Mesenchymal stem cell (in vitro differentiated cells and primary cell): ENCODE measurements at regions not wholly inside any gene's neighbourhood (a gene's known extent, or its start where the extent isn't known, plus 50 kb on each side); places are given as distances from the start of the nearest gene placed in this dataset.
"Not testable (repeated sequence)": the region's sequence is repeated elsewhere in the genome, so short reads cannot be mapped to it uniquely, and the experiment has no call there.

Source experiments
- DNase-seq: peaks from one replicate; pipeline ENCODE4 v3.0.0-alpha.2; 2013
- H2AFZ ChIP-seq: one replicate; pipeline ENCODE4 v1.6.1; 2013; ENCODE audit warnings: low read depth, mild to moderate bottlenecking, control low read depth, inconsistent platforms, low read length, moderate library complexity
- H2AK5ac ChIP-seq: 2 replicates; pipeline ENCODE4 v1.6.1; 2013; ENCODE audit warnings: low read length, moderate library complexity, mild to moderate bottlenecking, inconsistent platforms; ENCODE audit not compliant: severe bottlenecking
- H2BK120ac ChIP-seq: one replicate; pipeline ENCODE4 v1.6.1; 2013; ENCODE audit warnings: low read depth, mild to moderate bottlenecking, inconsistent platforms, low read length, moderate library complexity
- H2BK12ac ChIP-seq, 2 experiments: one replicate each; pipeline ENCODE4 v1.6.1; 2013; ENCODE audit warnings: inconsistent platforms in 2 of 2, low read length in 2 of 2, mild to moderate bottlenecking in 2 of 2, moderate library complexity in 2 of 2, control low read depth in 1 of 2
- H2BK15ac ChIP-seq: one replicate; pipeline ENCODE4 v1.6.1; 2013; ENCODE audit warnings: mild to moderate bottlenecking, low read depth, inconsistent platforms; ENCODE audit not compliant: poor library complexity, severe bottlenecking
- H2BK5ac ChIP-seq: 2 replicates; pipeline ENCODE4 v1.6.1; 2013; ENCODE audit warnings: low read depth, mild to moderate bottlenecking, low read length, control low read depth, inconsistent platforms; ENCODE audit not compliant: poor library complexity, severe bottlenecking
- H3K14ac ChIP-seq, 2 experiments: one replicate each; pipeline ENCODE4 v1.6.1; 2013; ENCODE audit warnings: inconsistent platforms in 2 of 2, low read length in 2 of 2, control low read depth in 1 of 2, mild to moderate bottlenecking in 1 of 2, moderate library complexity in 1 of 2
- H3K18ac ChIP-seq, 2 experiments: one replicate each; pipeline ENCODE4 v1.6.1; 2013; ENCODE audit warnings: inconsistent platforms in 2 of 2, low read length in 2 of 2, control low read depth in 1 of 2, low read depth in 1 of 2, mild to moderate bottlenecking in 1 of 2
- H3K23ac ChIP-seq, 2 experiments: one replicate each; pipeline ENCODE4 v1.6.1; 2013; ENCODE audit warnings: inconsistent platforms in 2 of 2, low read length in 2 of 2, mild to moderate bottlenecking in 2 of 2, moderate library complexity in 2 of 2, control low read depth in 1 of 2
- H3K27ac ChIP-seq: 2 replicates; pipeline ENCODE4 v1.5.1; 2013; ENCODE audit warnings: mild to moderate bottlenecking, moderate library complexity, low read length, control low read depth, inconsistent platforms; ENCODE audit not compliant: poor library complexity, severe bottlenecking
- H3K27me3 ChIP-seq, 2 experiments: 2 replicates each; pipeline versions ENCODE4 v1.6.1 to v1.7.0; 2013; ENCODE audit warnings: low read length in 2 of 2, mild to moderate bottlenecking in 2 of 2, moderate library complexity in 2 of 2, control low read depth in 1 of 2, inconsistent platforms in 1 of 2; ENCODE audit not compliant: control insufficient read depth in 1 of 2, insufficient read depth in 1 of 2
- H3K36me3 ChIP-seq, 2 experiments: 2 replicates each; pipeline versions ENCODE4 v1.6.1 to v1.7.0; 2013; ENCODE audit warnings: low read length in 2 of 2, control low read depth in 1 of 2, inconsistent platforms in 1 of 2, low read depth in 1 of 2, mild to moderate bottlenecking in 1 of 2; ENCODE audit not compliant: insufficient read depth in 2 of 2, control insufficient read depth in 1 of 2
- H3K4ac ChIP-seq, 2 experiments: one replicate each; pipeline ENCODE4 v1.6.1; 2013; ENCODE audit warnings: inconsistent platforms in 2 of 2, low read length in 2 of 2, mild to moderate bottlenecking in 2 of 2, moderate library complexity in 2 of 2, control low read depth in 1 of 2, low read depth in 1 of 2
- H3K4me1 ChIP-seq: 2 replicates; pipeline ENCODE4 v1.6.1; 2013; ENCODE audit warnings: low read depth, low read length, control low read depth; ENCODE audit not compliant: control insufficient read depth, insufficient read depth
- H3K4me2 ChIP-seq: 2 replicates; pipeline ENCODE4 v1.6.1; 2013; ENCODE audit warnings: low read length, mild to moderate bottlenecking, inconsistent platforms; ENCODE audit not compliant: poor library complexity, severe bottlenecking
- H3K4me3 ChIP-seq, 2 experiments: 2 replicates each; pipeline versions ENCODE4 v1.5.1 to v1.7.0; 2013; ENCODE audit warnings: low read length in 2 of 2, mild to moderate bottlenecking in 2 of 2, control low read depth in 1 of 2, low read depth in 1 of 2; ENCODE audit not compliant: insufficient read depth in 1 of 2
- H3K79me1 ChIP-seq: replicated peaks from 2 replicates; pipeline ENCODE4 v1.6.1; 2013; ENCODE audit warnings: mild to moderate bottlenecking, control low read depth, low read length, inconsistent platforms; ENCODE audit not compliant: poor library complexity, severe bottlenecking
- H3K9ac ChIP-seq: 2 replicates; pipeline ENCODE4 v1.7.0; 2013; ENCODE audit warnings: mild to moderate bottlenecking, low read length, moderate library complexity
- H3K9me3 ChIP-seq: 2 replicates; pipeline ENCODE4 v1.7.0; 2013; ENCODE audit warnings: mild to moderate bottlenecking, low read length; ENCODE audit not compliant: control insufficient read depth
- H4K8ac ChIP-seq: one replicate; pipeline ENCODE4 v1.6.1; 2013; ENCODE audit warnings: inconsistent platforms, mild to moderate bottlenecking, low read length, moderate library complexity
- H4K91ac ChIP-seq: one replicate; pipeline ENCODE4 v1.6.1; 2013; ENCODE audit warnings: mild to moderate bottlenecking, low read length, inconsistent platforms
- WGBS: methylation state at CpG from one replicate; pipeline ENCODE4 v1.1.7; 2013; ENCODE audit warnings: mixed read lengths; 5-methylcytosine and 5-hydroxymethylcytosine counted together

DNA sequence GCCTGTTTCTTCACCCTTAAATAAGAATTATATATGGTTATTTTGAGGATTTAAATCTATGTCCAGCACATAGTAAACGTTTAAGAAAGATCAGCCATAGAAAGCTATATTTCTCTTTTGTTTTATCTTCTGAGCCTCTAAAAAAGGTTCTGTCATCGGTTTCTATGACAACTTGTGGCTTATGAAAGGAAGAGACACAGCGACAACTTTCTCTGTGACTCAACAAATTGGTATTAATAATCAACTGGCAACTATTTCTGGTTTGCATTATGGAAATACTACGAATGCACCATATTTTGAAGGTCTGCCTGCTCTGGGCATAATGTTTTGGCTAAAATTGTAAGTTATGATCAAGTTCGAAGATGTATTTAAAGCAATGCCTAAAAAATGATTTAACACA, 751.0 kb downstream of the CD109 start:
- no peak overlapping the region for H3K4me3 ChIP-seq
- H3K4ac ChIP-seq, result no peak overlapping the region
- no peak overlapping the region for H2AFZ ChIP-seq
- H3K36me3 ChIP-seq, result no peaks in the 10 kb centered on the region
- no peak overlapping the region for H3K27ac ChIP-seq
- no peak overlapping the region for H3K18ac ChIP-seq
- H3K4me2 ChIP-seq, result peak overlapping the region; percentile 4
- no peaks in the 10 kb centered on the region for H3K4me1 ChIP-seq
- no peaks in the 10 kb centered on the region for H3K79me1 ChIP-seq
- no peak overlapping the region for H2BK5ac ChIP-seq
- no peaks in the 10 kb centered on the region for H3K27me3 ChIP-seq
- H3K23ac ChIP-seq, result no peak overlapping the region
- peak; percentile 64 for DNase-seq
- H2BK120ac ChIP-seq, result no peak overlapping the region
- H3K9ac ChIP-seq, result no peak overlapping the region
- H2BK12ac ChIP-seq, result no peak overlapping the region
- H4K8ac ChIP-seq, result no peak overlapping the region
- no peak overlapping the region for H3K14ac ChIP-seq
- no peak overlapping the region for H2AK5ac ChIP-seq
- H3K9me3 ChIP-seq, result no peaks in the 10 kb centered on the region
- 0% methylated on average over 2 of the region's 5 CpGs for WGBS
- no peak overlapping the region for H4K91ac ChIP-seq
- no peak overlapping the region for H2BK15ac ChIP-seq

DNA sequence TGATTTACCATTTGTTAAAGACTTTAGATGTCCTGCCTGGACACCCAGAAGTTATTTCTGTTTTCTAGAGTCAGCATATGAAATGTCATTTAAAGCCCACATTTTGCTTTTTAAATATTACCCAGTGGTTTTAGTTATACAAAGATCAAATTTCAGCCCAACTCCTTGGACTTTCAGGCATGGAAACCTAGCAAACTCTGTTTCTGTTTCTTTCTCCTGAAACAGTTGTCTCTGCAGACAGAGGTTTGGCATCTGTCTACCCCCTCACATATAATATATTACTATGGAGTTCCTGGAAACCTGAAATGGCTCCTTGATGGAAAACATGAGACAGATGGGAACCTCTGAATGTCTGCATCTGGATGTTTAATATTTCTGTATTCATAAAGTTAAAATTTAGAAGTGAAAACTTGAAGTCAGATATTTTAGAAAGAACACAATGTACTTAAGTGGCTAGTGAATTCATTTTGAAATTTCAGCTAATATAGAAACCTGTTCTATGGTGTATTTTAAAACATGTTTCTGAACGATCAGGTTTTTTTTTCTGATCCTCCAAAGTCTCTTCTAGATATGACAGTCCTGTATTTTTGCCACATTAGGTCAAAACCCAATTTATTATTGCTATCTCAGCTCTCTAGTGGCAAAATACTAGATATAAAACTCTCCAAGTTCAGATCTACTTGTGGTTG, 743.3 kb downstream of the CD109 start:
- Histone ChIP-seq H3K27me3 (no peaks in the 10 kb centered on the region), H3K23ac (no peak overlapping the region), H2BK5ac (no peak overlapping the region), H3K18ac (no peak overlapping the region), H2BK15ac (no peak overlapping the region), H4K8ac (no peak overlapping the region), H3K9ac (no peak overlapping the region), H3K4me2 (no peak overlapping the region), H3K4me3 (no peak overlapping the region), H3K79me1 (no peaks in the 10 kb centered on the region), H2BK12ac (no peak overlapping the region), H4K91ac (no peak overlapping the region), H2AK5ac (no peak overlapping the region), H3K36me3 (no peaks in the 10 kb centered on the region), H3K9me3 (no peaks in the 10 kb centered on the region), H2AFZ (no peak overlapping the region), H3K27ac (no peak overlapping the region), H3K14ac (no peak overlapping the region), H2BK120ac (no peak overlapping the region), H3K4ac (no peak overlapping the region), H3K4me1 (no peaks in the 10 kb centered on the region)
- 57% methylated on average over 1 of the region's 1 CpG for WGBS
- DNase-seq, result no peak

DNA sequence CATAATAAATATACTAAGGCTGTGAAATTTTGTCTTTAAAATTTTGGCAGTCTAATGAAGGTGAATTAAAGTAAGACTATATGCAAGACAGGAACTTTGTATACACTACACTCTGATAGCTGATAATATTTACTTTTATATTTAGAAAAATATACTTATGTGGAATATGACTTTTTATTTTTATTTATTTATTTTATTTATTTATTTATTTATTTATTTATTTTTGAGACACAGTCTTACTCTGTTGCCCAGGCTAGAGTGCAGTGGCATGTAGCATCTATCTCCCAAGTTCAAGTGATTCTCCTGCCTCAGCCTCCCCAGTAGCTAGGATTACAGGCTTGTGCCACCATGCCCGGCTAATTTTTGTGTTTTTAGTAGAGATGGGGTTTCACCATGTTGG, 742.4 kb downstream of the CD109 start:
- not testable (repeated sequence) for H2AK5ac ChIP-seq, H3K4me3 ChIP-seq, H3K27me3 ChIP-seq, H3K9ac ChIP-seq, H2BK12ac ChIP-seq, H2BK15ac ChIP-seq, H4K8ac ChIP-seq, H4K91ac ChIP-seq, H2BK5ac ChIP-seq, DNase-seq, H2BK120ac ChIP-seq, H2AFZ ChIP-seq, H3K27ac ChIP-seq, H3K36me3 ChIP-seq, H3K18ac ChIP-seq, H3K4me1 ChIP-seq, H3K9me3 ChIP-seq, H3K4ac ChIP-seq, H3K23ac ChIP-seq, H3K14ac ChIP-seq, H3K79me1 ChIP-seq, H3K4me2 ChIP-seq
- no CpG with 5 or more reads among the region's 1 CpG for WGBS

DNA sequence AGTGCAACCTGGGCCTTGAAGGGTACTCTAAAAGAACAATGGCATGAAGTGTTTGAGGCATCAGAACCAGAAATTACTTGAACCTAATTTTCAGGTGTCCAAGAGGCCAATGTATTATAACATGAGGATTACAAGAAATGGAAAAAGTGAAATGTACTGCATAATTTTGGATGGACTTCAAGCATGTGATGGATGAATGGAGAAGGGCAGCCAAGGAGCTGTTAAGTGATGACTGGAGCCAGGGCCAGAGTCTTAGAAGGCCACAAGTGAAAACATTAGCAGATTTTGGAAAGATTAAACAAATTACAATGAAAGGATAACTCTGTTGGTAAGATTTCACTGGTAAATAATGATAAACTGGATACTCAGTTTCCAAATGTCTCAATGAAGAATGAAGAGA, 738.2 kb downstream of the CD109 start:
- no peak overlapping the region for H3K4me3 ChIP-seq
- no peak overlapping the region for H3K4ac ChIP-seq
- no peak overlapping the region for H3K4me2 ChIP-seq
- no peaks in the 10 kb centered on the region for H3K79me1 ChIP-seq
- no peak overlapping the region for H3K14ac ChIP-seq
- H3K4me1 ChIP-seq, result no peaks in the 10 kb centered on the region
- no peak overlapping the region for H2AFZ ChIP-seq
- no peak overlapping the region for H4K8ac ChIP-seq
- no peak overlapping the region for H2BK15ac ChIP-seq
- no peak overlapping the region for H2BK120ac ChIP-seq
- H3K27me3 ChIP-seq, result no peaks in the 10 kb centered on the region
- no peak overlapping the region for H2BK5ac ChIP-seq
- no peaks in the 10 kb centered on the region for H3K36me3 ChIP-seq
- no peak overlapping the region for H3K23ac ChIP-seq
- no peaks in the 10 kb centered on the region for H3K9me3 ChIP-seq
- H2BK12ac ChIP-seq, result no peak overlapping the region
- H4K91ac ChIP-seq, result no peak overlapping the region
- H3K18ac ChIP-seq, result no peak overlapping the region
- H3K9ac ChIP-seq, result no peak overlapping the region
- H2AK5ac ChIP-seq, result no peak overlapping the region
- no peak overlapping the region for H3K27ac ChIP-seq
- no peak for DNase-seq
